HG03432 (cell line): ENCODE measurements at regions not wholly inside any gene's neighbourhood (a gene's known extent, or its start where the extent isn't known, plus 50 kb on each side); places are given as distances from the start of the nearest gene placed in this dataset.

Experiments
- ATAC-seq: cut with Tn5 transposase; IDR thresholded peaks from one replicate; pipeline ENCODE4 v1.9.1; 2021; ENCODE audit warnings: mild to moderate bottlenecking, moderate library complexity; ENCODE audit not compliant: unreplicated experiment

DNA sequence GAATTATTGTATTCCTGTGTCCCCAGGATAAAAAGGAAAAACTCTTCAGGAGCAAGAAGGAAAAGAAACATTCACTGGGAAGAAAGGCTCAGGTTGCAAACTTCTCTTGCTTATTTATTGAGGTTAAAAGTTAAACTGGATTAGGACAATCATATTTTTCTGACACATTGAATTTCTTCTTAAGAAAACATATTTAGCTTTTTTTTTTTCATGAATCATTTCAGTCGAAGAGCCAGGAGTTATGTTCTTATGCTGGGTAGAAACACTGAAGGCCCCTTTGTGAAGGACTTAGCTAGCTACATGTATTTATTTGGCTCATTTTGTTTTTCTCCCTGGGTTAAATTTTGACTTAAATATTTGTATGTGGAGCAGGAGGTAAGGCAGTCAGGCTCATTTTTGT, 434.0 kb downstream of the KLF5 start:
- no peak for ATAC-seq

GRCh38 chr13:73482556-73482955, 423.8 kb downstream of the KLF5 start:
- ATAC-seq = no peak

GRCh38 chr13:73481886-73482445, 423.2 kb downstream of the KLF5 start:
- no peak for ATAC-seq

- ATAC-seq = no peak
Observed at GRCh38 chr13:73480779-73481559, 422.2 kb downstream of the KLF5 start.

GRCh38 chr13:73479856-73480255, 421.1 kb downstream of the KLF5 start:
- no peak for ATAC-seq

DNA sequence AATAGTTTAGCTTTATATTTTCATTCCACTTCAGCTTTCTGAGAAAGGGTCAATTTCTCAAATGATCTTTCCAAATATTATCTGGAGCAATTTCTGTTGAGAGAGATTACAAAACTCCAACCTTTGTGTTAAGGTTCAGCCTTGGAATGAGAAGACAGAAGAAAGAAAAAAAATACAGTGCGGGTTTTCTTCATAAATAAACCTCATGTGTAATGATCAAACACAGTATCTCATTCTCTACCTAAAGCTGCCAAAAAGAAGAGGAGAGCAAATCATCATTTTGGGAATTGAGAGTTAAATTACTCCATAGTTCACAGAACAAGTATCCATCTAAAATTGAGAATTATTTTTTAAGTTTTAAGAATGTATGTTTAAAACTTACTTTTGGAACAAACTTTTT, 420.5 kb downstream of the KLF5 start:
- no peak for ATAC-seq

DNA sequence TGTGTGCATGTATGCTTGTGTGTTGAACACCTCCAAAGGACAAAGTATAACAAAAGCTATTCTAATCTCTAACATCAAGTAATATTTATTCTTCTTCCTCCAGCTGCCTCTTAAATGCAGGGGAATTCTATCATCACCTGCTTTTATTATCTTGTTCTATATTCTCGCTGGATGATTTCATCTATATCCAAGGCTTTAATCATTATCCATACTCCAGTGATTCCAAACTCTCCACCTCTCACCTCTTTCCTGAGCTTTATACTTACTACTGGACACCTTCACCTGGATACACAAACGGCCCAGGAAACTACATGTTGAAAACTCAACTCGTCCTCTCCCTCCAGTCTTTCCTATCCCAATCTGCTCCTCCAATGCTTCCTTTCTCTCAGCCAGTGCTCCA, 418.6 kb downstream of the KLF5 start:
- no peak for ATAC-seq

DNA sequence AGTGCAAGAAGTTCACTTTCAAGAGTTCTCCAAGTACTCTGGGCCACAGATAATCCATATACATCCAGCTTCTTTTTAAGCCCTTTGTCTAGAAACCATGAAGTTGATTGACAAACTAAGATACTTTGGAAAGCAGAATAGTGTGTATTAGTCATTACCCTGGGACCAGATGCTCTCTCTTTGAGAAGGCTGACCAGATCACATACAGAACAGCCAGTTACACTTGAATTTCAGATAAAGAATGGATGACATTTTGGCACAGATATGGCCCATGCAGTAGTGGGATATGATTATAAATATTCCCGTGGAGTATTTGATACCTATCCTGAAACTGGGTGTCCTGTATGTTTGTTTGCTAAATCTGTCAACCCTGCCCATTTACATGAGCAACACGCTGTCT, 414.2 kb downstream of the KLF5 start:
- no peak for ATAC-seq

DNA sequence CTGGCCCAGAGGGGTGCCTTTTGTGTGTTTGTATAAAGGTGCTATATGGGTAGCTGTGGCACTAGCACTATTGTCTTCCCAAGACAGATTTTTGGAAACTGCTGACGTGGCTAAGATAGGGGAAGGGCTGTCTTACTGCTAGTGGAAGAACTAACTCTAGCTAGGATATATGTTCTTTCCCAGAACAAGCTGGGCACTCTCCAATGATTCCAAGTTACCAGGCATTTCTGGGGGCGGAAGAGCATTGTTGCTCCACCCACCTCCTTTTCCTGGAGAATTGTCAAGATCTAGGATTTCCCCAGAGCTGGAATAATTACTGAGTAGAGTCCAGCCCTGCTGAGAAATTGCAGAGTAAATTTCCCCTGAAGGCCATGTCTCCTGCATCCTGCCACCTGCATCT, 408.3 kb downstream of the KLF5 start:
- ATAC-seq = no peak

GRCh38 chr13:73466561-73466960, 407.8 kb downstream of the KLF5 start:
- ATAC-seq = no peak

GRCh38 chr13:73465617-73465971, 406.8 kb downstream of the KLF5 start:
- ATAC-seq = no peak

DNA sequence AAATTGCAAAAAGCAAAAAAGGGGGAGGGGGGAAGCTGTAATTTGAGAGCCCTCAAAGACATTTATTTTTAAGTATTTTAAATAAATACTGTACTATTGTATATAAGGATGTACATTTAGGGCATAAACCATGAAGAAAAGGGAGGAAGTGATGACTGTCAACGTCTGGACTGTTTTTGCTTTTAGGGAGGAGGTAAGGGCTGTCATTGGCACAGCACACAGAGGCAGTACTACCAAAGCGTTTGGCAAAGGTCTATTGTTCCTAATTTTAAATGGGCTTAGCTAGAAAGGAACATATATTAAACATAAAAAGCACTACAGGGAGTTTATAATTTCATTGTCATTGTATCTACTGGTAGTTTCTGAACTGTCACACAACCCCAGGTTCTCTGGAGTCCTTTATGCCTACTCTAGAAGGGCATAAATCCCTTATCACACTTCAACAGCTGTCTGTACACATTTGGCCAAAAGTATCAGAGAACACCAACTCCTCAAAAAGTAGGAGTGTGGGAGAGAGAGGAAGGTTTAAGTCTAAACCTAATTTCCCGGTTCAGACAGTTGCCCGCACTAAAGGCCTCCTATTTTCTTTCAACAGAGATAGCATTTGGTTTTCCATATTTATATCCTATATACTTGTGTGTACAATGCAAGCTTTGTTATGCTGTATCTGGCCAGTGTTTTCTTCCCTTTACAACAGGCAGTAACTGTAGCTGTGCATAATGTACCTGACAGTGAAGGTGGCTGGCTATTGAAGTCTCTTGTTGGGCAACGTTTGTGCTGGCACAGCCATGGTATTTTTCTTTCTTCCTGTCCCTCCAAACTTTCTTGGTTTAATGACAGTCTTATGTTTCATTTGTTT, 406.2 kb downstream of the KLF5 start:
- ATAC-seq = no peak

GRCh38 chr13:73462241-73462640, 403.4 kb downstream of the KLF5 start:
- ATAC-seq = no peak

DNA sequence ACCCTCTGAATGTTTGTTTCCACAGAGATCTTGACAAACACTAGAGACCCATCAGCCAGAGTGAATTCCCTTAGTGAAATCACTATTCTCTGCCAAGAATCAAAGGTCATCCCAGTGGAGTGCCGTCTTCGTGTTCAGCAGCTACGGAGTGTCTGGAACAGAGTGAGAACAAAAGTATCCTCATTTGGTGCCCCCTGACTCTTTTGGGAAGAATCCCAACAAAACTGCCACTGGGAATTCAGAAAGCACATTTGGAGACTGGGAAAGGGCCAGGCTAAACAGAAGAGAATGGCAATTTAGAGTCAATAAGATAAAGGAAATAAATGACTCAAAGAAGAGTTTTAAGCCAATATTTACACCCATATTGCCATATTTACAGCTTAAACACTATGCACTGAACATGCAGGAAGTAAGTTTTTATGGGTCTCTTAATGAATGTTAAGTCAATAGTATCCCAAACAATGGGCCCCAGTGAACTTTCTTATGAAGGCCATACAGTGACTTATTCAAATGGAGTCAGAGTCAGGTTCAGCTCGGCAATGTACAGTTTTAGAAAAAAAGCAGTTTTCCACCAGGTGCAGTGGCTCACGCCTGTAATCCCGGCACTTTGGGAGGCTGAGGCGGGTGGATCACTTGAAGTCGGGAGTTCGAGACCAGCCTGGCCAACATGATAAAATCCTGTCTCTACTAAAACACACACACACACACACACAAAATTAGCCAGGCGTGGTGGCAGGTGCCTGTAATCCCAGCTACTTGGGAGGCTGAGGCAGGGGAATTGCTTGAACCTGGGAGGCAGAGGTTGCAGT, 392.6 kb downstream of the KLF5 start:
- ATAC-seq = no peak

GRCh38 chr13:73450583-73450982, 391.8 kb downstream of the KLF5 start:
- no peak for ATAC-seq

DNA sequence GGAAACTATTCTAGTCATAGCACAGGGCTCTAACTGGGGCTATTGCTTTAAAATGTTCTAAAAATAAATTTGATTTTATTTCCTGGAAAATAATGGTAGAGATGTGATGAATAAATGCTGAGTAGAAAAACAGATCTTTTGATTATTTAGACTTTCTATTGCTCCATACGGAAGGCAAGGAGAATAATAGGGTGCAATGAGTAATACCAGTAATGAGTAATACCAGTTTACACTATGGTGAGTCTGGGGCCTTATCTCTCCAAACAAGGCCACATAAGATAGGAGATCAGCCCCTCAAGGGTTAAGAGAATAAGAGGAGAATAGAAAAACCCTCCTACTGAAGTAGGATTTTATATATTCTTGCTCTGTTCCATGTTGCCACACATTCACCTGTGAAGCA, 390.4 kb downstream of the KLF5 start:
- ATAC-seq = no peak

DNA sequence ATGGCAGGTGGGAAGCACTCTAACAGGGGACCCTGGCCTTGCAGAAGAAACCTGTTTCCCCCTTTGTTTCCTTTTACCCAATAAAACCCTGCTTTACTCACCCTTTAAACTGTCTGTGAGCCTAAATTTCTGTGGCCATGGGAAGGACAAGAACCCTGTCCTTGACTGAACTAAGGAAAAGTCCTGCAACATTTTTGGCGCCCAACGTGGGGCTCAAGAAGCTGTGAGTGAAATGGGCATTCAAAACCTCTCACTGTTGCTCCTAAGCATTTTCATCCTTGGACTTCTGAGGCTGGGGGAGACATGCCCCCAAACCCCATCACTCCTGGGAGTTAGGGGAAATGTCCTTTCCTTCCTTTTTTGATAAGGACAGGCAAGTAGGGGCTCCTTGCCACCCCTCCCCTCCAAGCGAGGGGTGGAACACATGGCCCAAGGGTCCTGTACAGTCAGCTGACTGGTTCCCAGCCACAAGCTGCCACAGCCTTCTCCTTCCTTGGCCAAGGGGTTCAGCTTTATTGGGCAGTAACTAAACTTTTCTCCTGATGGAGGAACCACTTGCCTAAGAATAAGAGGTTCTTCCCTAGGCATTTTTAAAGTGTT, 381.6 kb downstream of the KLF5 start:
- no peak for ATAC-seq

GRCh38 chr13:73433890-73434289, 375.1 kb downstream of the KLF5 start:
- ATAC-seq = no peak

- no peak for ATAC-seq
Observed at GRCh38 chr13:73433458-73433857, 374.7 kb downstream of the KLF5 start.

DNA sequence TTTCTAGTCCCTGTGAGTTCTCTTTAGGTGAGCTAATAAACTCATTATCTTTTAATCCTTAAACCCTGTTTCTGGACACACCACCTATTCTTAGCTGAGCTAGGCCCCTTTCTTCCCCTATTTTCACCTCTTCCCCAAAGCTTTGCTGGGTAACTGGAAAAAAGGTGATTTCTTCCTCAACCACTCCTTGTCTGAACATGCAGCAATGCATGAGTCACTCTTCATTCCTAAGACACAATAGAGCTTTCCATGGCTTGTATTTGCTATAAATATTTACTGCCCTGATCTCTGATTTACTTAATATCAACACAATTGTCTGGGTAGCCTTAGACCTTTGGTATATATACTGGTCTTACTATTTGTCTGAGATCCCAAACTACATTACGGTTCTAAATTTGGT, 370.9 kb downstream of the KLF5 start:
- no peak for ATAC-seq

DNA sequence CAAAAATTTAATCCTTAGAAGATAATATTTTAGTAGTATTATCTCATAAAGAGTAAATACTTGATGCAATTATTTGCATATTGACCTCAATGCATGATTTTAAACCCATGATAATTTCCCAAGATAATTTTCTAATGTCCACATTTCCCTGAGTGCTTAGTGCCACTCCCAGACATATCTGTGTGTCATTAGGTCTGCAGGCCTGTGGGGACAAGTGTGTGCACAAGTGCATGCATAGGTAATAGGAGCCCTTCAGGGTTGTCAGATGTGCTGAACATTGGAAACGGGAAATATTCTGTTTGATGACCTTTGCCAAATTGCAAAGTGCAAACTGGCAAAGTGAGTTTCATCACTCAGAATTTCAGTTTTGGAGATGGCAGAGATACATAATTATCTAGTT, 369.9 kb downstream of the KLF5 start:
- no peak for ATAC-seq
